ENCODE measurements at regions not wholly inside any gene's neighbourhood (a gene's known extent, or its start where the extent isn't known, plus 50 kb on each side); places are given as distances from the start of the nearest gene placed in this dataset.

DNA sequence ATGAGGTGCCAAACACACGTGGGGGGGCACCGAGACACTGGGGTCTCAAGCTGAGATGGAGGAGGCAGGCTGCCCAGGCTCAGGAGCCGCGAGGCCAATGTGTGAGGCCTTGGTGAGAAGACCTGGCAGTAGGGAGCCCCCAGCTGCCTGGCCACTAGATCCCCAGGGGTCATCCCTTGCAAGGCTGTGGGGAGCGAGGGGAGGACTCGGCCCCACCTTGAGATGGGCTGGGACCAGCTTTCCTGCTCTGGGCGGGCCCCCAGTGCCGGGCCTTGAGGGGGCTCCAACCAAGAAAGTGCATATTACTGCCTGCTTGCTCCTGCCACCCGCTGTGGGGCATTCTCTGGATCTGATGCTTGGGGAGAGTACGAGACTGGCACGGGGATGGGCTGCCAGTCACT lies 107.0 kb downstream of the CTTN start:
- no peak overlapping the region for H3K27ac ChIP-seq (ENCODE audit: low read depth, low read length)
- no peak for DNase-seq (ENCODE audit: low read depth, low spot score)
- ChIA-PET CTCF (no interaction called here), POLR2A (no interaction called here)
- H3K27me3 ChIP-seq (ENCODE audit: control insufficient read depth, insufficient read depth, low read length): no peaks in the 10 kb centered on the region
- peaks cover 4% of the 10 kb centered on the region; the same call in 1 of the 2 replicates for H3K9me3 ChIP-seq (ENCODE audit: control insufficient read depth, insufficient read depth, low read length)
- no peak overlapping the region for H3K4me3 ChIP-seq (ENCODE audit: low read depth, low read length)
- TF ChIP-seq, protein P1, sequence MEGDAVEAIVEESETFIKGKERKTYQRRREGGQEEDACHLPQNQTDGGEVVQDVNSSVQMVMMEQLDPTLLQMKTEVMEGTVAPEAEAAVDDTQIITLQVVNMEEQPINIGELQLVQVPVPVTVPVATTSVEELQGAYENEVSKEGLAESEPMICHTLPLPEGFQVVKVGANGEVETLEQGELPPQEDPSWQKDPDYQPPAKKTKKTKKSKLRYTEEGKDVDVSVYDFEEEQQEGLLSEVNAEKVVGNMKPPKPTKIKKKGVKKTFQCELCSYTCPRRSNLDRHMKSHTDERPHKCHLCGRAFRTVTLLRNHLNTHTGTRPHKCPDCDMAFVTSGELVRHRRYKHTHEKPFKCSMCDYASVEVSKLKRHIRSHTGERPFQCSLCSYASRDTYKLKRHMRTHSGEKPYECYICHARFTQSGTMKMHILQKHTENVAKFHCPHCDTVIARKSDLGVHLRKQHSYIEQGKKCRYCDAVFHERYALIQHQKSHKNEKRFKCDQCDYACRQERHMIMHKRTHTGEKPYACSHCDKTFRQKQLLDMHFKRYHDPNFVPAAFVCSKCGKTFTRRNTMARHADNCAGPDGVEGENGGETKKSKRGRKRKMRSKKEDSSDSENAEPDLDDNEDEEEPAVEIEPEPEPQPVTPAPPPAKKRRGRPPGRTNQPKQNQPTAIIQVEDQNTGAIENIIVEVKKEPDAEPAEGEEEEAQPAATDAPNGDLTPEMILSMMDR (IDR thresholded peaks at IDR 0.05; ENCODE audit: low read depth, low read length): no peak

DNA sequence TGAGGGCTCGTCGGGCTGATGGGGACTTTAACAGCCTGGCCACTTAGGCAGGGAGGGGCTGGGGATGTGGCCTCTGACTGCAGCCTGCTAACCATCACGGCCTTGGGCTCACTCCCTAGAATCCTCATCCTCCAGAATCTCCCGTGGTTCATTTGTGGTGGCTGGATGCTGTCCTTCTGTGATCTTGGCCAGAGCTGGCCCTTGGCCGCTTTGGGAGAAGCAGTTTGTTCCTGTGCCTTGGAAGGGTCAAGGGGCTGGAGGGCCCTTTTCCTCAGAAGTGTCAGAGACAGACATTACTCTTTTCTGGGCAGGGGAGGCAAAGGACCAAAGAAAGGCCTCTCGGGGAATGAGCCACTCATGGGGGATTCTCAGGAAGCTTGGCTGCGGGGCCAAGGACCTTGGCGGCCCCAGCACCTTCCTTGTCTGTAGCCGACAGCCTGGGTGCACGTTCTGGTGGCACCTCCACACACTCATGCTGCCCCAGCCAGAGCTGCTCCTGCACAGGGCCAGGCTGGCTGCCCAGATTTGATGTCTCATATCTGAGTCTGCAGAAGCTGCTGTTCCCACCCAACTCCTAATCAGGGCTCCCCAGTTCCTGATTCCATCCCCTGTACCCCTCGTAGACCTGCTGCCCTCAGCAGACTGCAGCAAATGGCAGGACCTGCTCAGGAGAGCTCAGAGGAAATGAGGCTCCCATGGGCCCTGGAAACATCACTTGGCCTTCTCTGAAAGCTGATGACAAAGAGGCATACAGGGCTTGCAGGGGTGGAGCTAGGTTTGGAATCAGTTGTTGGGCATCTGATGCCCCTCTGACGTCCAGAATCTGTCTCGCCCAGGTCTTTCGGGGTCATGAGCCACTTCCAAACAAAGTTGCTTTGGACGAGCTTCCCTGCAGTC lies 107.7 kb downstream of the CTTN start:
- H3K9me3 ChIP-seq (ENCODE audit: control insufficient read depth, insufficient read depth, low read length): peaks cover 8% of the 10 kb centered on the region; the same call in 1 of the 2 replicates
- no peak for DNase-seq (ENCODE audit: low read depth, low spot score)
- CTCF ChIA-PET: no interaction called here
- TF ChIP-seq, protein P1 (IDR thresholded peaks at IDR 0.05; ENCODE audit: low read depth, low read length): no peak
- no peaks in the 10 kb centered on the region for H3K27me3 ChIP-seq (ENCODE audit: control insufficient read depth, insufficient read depth, low read length)
- H3K27ac ChIP-seq (ENCODE audit: low read depth, low read length): no peak overlapping the region
- POLR2A ChIA-PET: no interaction called here
- H3K4me3 ChIP-seq (ENCODE audit: low read depth, low read length): no peak overlapping the region

DNA sequence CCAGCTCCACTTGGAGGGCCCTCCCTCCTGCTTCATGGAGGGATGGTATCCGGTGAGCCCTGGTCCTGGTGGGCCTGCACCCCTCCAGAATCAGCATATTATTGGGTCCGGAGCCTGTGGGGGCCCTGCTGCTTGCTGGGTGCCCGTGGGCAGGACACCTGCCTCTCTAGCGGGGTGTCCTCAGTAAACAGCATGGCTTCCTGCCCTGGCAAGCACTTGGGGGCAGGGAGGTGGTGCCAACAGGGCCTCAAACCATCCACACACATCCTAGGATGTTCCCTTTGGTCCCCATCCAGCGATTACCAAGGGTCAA lies 108.3 kb downstream of the CTTN start:
- ChIA-PET POLR2A (no interaction called here), CTCF (no interaction called here)
- no peak overlapping the region for H3K27ac ChIP-seq (ENCODE audit: low read depth, low read length)
- H3K27me3 ChIP-seq (ENCODE audit: control insufficient read depth, insufficient read depth, low read length): no peaks in the 10 kb centered on the region
- DNase-seq (ENCODE audit: low read depth, low spot score): no peak
- TF ChIP-seq, protein P1 (IDR thresholded peaks at IDR 0.05; ENCODE audit: low read depth, low read length): no peak
- H3K9me3 ChIP-seq (ENCODE audit: control insufficient read depth, insufficient read depth, low read length): peaks cover 8% of the 10 kb centered on the region; the same call in 1 of the 2 replicates
- H3K4me3 ChIP-seq (ENCODE audit: low read depth, low read length): no peak overlapping the region

DNA sequence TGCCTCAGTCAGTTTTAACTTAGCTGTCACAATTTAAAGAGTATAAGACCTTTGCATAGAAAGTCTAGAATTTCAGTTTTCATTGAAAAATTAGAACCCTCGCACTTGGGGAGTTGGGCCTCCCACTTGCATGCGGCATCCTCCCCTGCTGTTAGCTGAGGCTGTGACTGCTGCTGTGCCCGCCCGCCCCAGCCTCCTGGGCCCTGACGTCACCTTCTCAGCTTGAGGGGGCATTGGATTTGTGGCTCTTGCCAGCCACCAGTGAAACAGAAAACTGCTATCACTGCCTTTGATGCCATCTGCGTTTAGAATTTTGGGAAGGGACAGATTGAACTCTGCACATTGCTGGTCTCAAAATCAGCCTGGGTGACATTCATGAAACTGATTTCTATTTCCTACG lies 108.7 kb downstream of the CTTN start:
- no peak for DNase-seq (ENCODE audit: low read depth, low spot score)
- Histone ChIP-seq H3K27me3 (ENCODE audit: control insufficient read depth, insufficient read depth, low read length) (no peaks in the 10 kb centered on the region), H3K4me3 (ENCODE audit: low read depth, low read length) (no peak overlapping the region), H3K9me3 (ENCODE audit: control insufficient read depth, insufficient read depth, low read length) (peaks cover 8% of the 10 kb centered on the region; the same call in 1 of the 2 replicates), H3K27ac (ENCODE audit: low read depth, low read length) (no peak overlapping the region)
- ChIA-PET CTCF (no interaction called here), POLR2A (no interaction called here)
- TF ChIP-seq, protein P1 (IDR thresholded peaks at IDR 0.05; ENCODE audit: low read depth, low read length): no peak

DNA sequence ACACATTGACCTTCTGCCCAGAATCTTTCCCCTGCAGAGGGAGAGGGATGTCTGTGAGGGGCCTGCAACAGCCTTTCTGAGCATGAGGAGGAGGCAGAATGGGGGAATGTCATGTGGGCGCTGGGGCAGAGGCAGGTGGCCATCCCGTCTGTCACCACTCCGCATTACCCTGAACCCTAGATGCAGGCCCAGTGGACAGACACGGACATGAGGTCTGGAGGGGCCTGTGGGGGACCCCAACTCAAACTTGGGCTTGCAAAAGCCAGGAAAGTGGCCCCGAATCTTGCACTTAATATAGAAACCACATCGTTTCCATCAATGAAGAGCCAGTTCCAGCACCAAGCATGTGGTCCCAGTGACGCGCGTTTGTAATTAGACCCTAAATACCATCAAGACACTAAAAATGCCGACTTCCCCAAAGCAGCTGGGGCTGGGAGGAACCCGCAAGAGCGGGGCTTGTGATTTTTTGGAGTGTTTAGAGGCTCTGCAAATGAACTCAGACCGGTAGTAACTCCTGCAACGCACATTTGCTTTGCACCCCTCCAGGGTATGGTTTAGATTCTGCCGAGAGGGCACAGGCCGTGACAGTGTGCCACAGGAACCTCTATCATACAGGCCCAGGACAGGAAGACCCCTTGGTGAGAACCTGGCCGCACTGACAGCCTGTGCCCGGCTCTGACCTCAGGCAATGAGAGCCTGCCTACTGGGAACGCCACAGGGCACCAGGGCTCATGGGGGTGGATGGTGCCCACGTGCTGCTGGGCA lies 109.3 kb downstream of the CTTN start:
- Histone ChIP-seq H3K27ac (ENCODE audit: low read depth, low read length) (no peak overlapping the region), H3K4me3 (ENCODE audit: low read depth, low read length) (no peak overlapping the region), H3K27me3 (ENCODE audit: control insufficient read depth, insufficient read depth, low read length) (no peaks in the 10 kb centered on the region), H3K9me3 (ENCODE audit: control insufficient read depth, insufficient read depth, low read length) (peaks cover 8% of the 10 kb centered on the region; the same call in 1 of the 2 replicates)
- TF ChIP-seq, protein P1 (IDR thresholded peaks at IDR 0.05; ENCODE audit: low read depth, low read length): no peak
- CTCF ChIA-PET: no interaction called here
- no peak for DNase-seq (ENCODE audit: low read depth, low spot score)
- POLR2A ChIA-PET: no interaction called here

Data from AG04450 (cell line).